Upper lobe of left lung (tissue), 4 donors: ENCODE measurements at regions not wholly inside any gene's neighbourhood (a gene's known extent, or its start where the extent isn't known, plus 50 kb on each side); places are given as distances from the start of the nearest gene placed in this dataset.

Source experiments
- CTCF ChIP-seq, 6 experiments: fragments of 450-650 bp in 4 of 6; fragments of 200-600 bp in 2 of 6; sonication (generic) in 2 of 6; IDR thresholded peaks; one replicate each; pipeline ENCODE4 v1.5.1; 2016 to 2019; ENCODE audit warnings: antibody characterized with exemption in 6 of 6
- POLR2A ChIP-seq, 4 donors: fragments of 450-650 bp; IDR thresholded peaks; one replicate each; pipeline ENCODE4 v1.5.1; 2016 to 2017; ENCODE audit warnings: antibody characterized with exemption in 4 of 4, mild to moderate bottlenecking in 2 of 4
- POLR2AphosphoS5 ChIP-seq, 2 donors: sonication (generic); formaldehyde crosslinking; IDR thresholded peaks; one replicate each; pipeline ENCODE4 v1.5.1; 2017; ENCODE audit warnings: antibody characterized with exemption in 2 of 2

GRCh38 chr12:131604859-131605258 is 106.0 kb upstream of the SFSWAP start:
- TF ChIP-seq POLR2AphosphoS5 (IDR thresholded peaks at IDR 0.05) (no peak), CTCF (IDR thresholded peaks at IDR 0.05) (no peak), POLR2A (IDR thresholded peaks at IDR 0.05) (no peak)
